Mucosa of gallbladder (tissue), 1 donor: ENCODE measurements at regions not wholly inside any gene's neighbourhood (a gene's known extent, or its start where the extent isn't known, plus 50 kb on each side); places are given as distances from the start of the nearest gene placed in this dataset.
A peak's percentile ranks its signal among the peaks of the same experiment; 100 is the strongest.

Source experiments
- DNase-seq: peaks from one replicate; pipeline ENCODE4 v3.0.0-alpha.2; 2020; ENCODE audit warnings: low spot score
- donor health status: DM: no; HTN: no; CAD: no.

- no peak for DNase-seq
These were observed 284.1 kb upstream of the STT3B start for GRCh38 chr3:31248563-31248992.

GRCh38 chr3:31249545-31249944 is 283.2 kb upstream of the STT3B start:
- no peak for DNase-seq

- DNase-seq: no peak
These were observed 282.5 kb upstream of the STT3B start for GRCh38 chr3:31250116-31250777.

- DNase-seq: no peak
These were observed 281.6 kb upstream of the STT3B start for GRCh38 chr3:31251083-31251482.

GRCh38 chr3:31252216-31253185 is 280.2 kb upstream of the STT3B start:
- DNase-seq: no peak

GRCh38 chr3:31253782-31254181 is 278.9 kb upstream of the STT3B start:
- no peak for DNase-seq

- DNase-seq: no peak
These were observed 278.2 kb upstream of the STT3B start for GRCh38 chr3:31254483-31254882.

- DNase-seq: no peak
These were observed 277.6 kb upstream of the STT3B start for GRCh38 chr3:31255007-31255581.

- no peak for DNase-seq
These were observed 270.5 kb upstream of the STT3B start for GRCh38 chr3:31262201-31262600.

- DNase-seq: no peak
These were observed 268.8 kb upstream of the STT3B start for GRCh38 chr3:31263897-31264296.

GRCh38 chr3:31265646-31266428 is 266.9 kb upstream of the STT3B start:
- DNase-seq: no peak

GRCh38 chr3:31268868-31269267 is 263.9 kb upstream of the STT3B start:
- no peak for DNase-seq

GRCh38 chr3:31270010-31270409 is 262.7 kb upstream of the STT3B start:
- DNase-seq: no peak

- no peak for DNase-seq
These were observed 258.2 kb upstream of the STT3B start for GRCh38 chr3:31274326-31275024.

GRCh38 chr3:31275038-31275572 is 257.6 kb upstream of the STT3B start:
- DNase-seq: peak; percentile 21

GRCh38 chr3:31275583-31275982 is 257.1 kb upstream of the STT3B start:
- DNase-seq: no peak

- no peak for DNase-seq
These were observed 255.1 kb upstream of the STT3B start for GRCh38 chr3:31277582-31277981.

- no peak for DNase-seq
These were observed 254.2 kb upstream of the STT3B start for GRCh38 chr3:31278532-31278931.

GRCh38 chr3:31284776-31285175 is 247.9 kb upstream of the STT3B start:
- DNase-seq: no peak

- DNase-seq: no peak
These were observed 246.8 kb upstream of the STT3B start for GRCh38 chr3:31285833-31286486.
